Osteoblast (primary cell): ENCODE measurements at regions not wholly inside any gene's neighbourhood (a gene's known extent, or its start where the extent isn't known, plus 50 kb on each side); places are given as distances from the start of the nearest gene placed in this dataset.

Source experiments
- DNase-seq: peaks from one replicate; pipeline ENCODE4 v3.0.0; 2011; ENCODE audit warnings: low spot score, mixed read lengths; ENCODE audit not compliant: insufficient read length; ENCODE audit errors: missing footprints
- H2AFZ ChIP-seq: 2 replicates; pipeline ENCODE4 v1.6.0; 2011; ENCODE audit warnings: mild to moderate bottlenecking, low read length
- H3K27ac ChIP-seq: 2 replicates; pipeline ENCODE4 v1.5.1; 2011; ENCODE audit warnings: mild to moderate bottlenecking, low read depth, low read length, moderate library complexity
- H3K27me3 ChIP-seq: 2 replicates; pipeline ENCODE4 v1.6.0; 2012; ENCODE audit warnings: mild to moderate bottlenecking, control low read depth, inconsistent platforms, low read length, moderate library complexity; ENCODE audit not compliant: insufficient read depth
- H3K36me3 ChIP-seq: 2 replicates; pipeline ENCODE4 v1.5.1; 2011; ENCODE audit warnings: mild to moderate bottlenecking, low read length, control low read depth, moderate library complexity; ENCODE audit not compliant: insufficient read depth
- H3K4me1 ChIP-seq: 2 replicates; pipeline ENCODE4 v1.5.1; 2011; ENCODE audit warnings: mild to moderate bottlenecking, low read length, control low read depth, moderate library complexity; ENCODE audit not compliant: insufficient read depth
- H3K4me2 ChIP-seq: 2 replicates; pipeline ENCODE4 v1.6.0; 2011; ENCODE audit warnings: mild to moderate bottlenecking, low read length; ENCODE audit not compliant: insufficient read depth
- H3K4me3 ChIP-seq: fragments of 200-600 bp; sonication (generic); 3 replicates; pipeline ENCODE4 v1.5.1; 2012; ENCODE audit warnings: mild to moderate bottlenecking, low read length, inconsistent platforms; ENCODE audit not compliant: insufficient read depth
- H3K79me2 ChIP-seq: 2 replicates; pipeline ENCODE4 v1.6.0; 2012; ENCODE audit warnings: mild to moderate bottlenecking, low read length, control low read depth, inconsistent platforms; ENCODE audit not compliant: insufficient read depth
- H3K9me3 ChIP-seq: 2 replicates; pipeline ENCODE4 v1.5.1; 2011; ENCODE audit warnings: low read depth, low read length, control low read depth
- H4K20me1 ChIP-seq: 2 replicates; pipeline ENCODE4 v1.6.0; 2012; ENCODE audit warnings: mild to moderate bottlenecking, low read length, control low read depth; ENCODE audit not compliant: insufficient read depth
- TF ChIP-seq, protein P1 (sequence below): IDR thresholded peaks from 2 replicates; pipeline ENCODE4 v1.5.1; 2011; ENCODE audit warnings: mild to moderate bottlenecking, low read depth, low read length, moderate library complexity; ENCODE audit errors: extremely low read depth

DNA sequence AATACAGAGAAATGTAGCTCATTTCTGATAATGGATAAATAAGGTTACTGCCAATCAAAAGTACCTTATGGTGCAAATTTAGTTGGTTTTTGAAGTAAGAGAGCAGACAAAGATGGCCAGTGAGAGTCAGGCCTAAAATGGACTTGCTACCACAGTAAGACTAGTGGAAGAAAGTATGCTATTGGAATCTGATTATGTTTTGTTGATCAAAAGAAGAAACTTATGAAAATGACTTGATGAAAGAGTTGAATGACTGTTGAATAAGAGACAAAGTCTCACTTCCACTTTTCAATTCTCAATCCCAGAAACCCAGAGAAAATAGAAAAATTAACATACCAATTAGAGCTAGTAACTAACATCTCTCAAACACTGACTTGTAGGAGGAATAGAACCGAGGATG lies 737.8 kb upstream of the INTU start:
- Histone ChIP-seq H3K9me3 (no peaks in the 10 kb centered on the region), H3K36me3 (no peaks in the 10 kb centered on the region), H4K20me1 (no peaks in the 10 kb centered on the region), H3K79me2 (no peaks in the 10 kb centered on the region), H2AFZ (no peak overlapping the region), H3K27me3 (no peaks in the 10 kb centered on the region), H3K4me1 (peaks cover 16% of the 10 kb centered on the region), H3K27ac (no peak overlapping the region), H3K4me2 (no peak overlapping the region), H3K4me3 (no peak overlapping the region)
- TF ChIP-seq, protein P1, sequence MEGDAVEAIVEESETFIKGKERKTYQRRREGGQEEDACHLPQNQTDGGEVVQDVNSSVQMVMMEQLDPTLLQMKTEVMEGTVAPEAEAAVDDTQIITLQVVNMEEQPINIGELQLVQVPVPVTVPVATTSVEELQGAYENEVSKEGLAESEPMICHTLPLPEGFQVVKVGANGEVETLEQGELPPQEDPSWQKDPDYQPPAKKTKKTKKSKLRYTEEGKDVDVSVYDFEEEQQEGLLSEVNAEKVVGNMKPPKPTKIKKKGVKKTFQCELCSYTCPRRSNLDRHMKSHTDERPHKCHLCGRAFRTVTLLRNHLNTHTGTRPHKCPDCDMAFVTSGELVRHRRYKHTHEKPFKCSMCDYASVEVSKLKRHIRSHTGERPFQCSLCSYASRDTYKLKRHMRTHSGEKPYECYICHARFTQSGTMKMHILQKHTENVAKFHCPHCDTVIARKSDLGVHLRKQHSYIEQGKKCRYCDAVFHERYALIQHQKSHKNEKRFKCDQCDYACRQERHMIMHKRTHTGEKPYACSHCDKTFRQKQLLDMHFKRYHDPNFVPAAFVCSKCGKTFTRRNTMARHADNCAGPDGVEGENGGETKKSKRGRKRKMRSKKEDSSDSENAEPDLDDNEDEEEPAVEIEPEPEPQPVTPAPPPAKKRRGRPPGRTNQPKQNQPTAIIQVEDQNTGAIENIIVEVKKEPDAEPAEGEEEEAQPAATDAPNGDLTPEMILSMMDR = no peak
- no peak for DNase-seq

DNA sequence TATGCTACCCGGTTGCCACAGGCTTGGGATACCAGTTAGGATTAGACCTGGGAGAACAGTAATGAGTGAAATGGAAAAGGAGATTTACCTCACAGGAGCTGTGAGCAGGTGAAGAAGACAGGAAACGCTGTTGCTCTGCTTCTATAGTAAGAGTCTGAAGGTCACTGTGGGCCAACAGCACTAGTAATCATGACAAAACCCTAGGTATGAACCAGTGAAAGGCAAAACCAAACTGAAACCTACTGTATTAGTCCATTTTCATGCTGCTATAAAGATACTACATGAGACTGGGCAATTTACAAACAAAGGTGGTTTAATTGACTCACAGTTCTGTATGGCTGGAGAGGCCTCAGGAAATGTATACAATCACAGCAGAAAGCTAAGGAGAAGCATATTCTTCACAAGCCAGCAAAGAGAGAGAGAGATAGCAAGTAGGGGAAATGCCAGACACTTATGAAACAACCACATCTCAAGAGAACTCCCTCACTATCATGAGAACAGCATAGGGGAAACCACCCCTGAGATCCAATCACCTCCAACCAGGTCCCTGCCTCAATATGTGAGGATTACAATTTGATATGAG lies 736.7 kb upstream of the INTU start:
- Histone ChIP-seq H3K4me1 (peaks cover 22% of the 10 kb centered on the region), H4K20me1 (no peaks in the 10 kb centered on the region), H3K79me2 (no peaks in the 10 kb centered on the region), H3K27ac (no peak overlapping the region), H3K27me3 (no peaks in the 10 kb centered on the region), H3K4me2 (no peak overlapping the region), H3K9me3 (no peaks in the 10 kb centered on the region), H2AFZ (peak overlapping the region; percentile 54), H3K36me3 (no peaks in the 10 kb centered on the region), H3K4me3 (no peak overlapping the region)
- no peak for DNase-seq
- TF ChIP-seq, protein P1 = no peak

DNA sequence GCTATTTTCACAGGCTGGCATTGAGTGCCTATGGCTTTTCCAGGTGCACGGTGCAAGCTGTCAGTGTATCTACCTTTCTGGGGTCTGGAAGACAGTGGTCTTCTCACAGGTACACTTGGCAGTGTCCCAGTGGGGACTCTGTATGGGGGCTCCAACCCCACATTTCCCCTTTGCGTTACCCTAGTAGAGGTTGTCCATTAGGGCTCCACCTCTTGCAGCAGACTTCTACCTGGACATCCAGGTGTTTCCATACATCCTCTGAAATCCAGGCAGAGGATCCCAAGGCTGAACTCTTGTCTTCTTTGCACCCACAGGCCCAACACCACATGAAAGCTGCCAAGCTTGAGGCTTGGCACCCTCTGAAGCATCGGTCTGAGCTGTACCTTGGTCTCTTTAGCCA lies 735.7 kb upstream of the INTU start:
- no peaks in the 10 kb centered on the region for H3K36me3 ChIP-seq
- TF ChIP-seq, protein P1 = no peak
- no peaks in the 10 kb centered on the region for H3K27me3 ChIP-seq

DNA sequence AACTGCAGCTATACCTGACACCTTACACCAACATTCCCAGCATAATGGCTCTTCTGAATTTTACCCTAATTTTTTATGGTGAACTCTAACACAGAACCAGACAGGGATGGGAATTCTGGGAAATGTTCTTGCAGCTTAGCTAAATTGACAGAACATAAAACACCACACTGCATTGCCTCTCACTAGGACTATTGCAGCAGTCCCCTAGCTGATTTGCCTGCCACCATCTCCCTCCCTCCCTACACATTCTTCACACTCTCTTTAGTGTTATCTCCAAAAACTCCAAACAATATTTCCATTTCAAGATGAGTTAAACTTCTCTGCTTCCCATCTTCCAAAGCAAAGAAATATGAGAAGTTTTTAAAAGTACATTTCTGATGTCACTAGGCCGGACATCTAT lies 733.9 kb upstream of the INTU start:
- Histone ChIP-seq H4K20me1 (no peaks in the 10 kb centered on the region), H3K4me3 (no peak overlapping the region), H2AFZ (peak overlapping the region; percentile 20), H3K4me1 (peaks cover 22% of the 10 kb centered on the region), H3K36me3 (no peaks in the 10 kb centered on the region), H3K79me2 (no peaks in the 10 kb centered on the region), H3K27me3 (no peaks in the 10 kb centered on the region), H3K27ac (peak overlapping the region; percentile 71), H3K4me2 (no peak overlapping the region), H3K9me3 (no peaks in the 10 kb centered on the region)
- TF ChIP-seq, protein P1 = no peak
- DNase-seq = no peak

More for the DNA sequence above, 735.7 kb upstream of the INTU start:
- peaks cover 22% of the 10 kb centered on the region for H3K4me1 ChIP-seq
- no peak overlapping the region for H3K27ac ChIP-seq
- H3K4me3 ChIP-seq = no peak overlapping the region
- H3K79me2 ChIP-seq = no peaks in the 10 kb centered on the region
- DNase-seq = no peak
- H4K20me1 ChIP-seq = no peaks in the 10 kb centered on the region
- no peak overlapping the region for H3K4me2 ChIP-seq
- no peaks in the 10 kb centered on the region for H3K9me3 ChIP-seq
- H2AFZ ChIP-seq = no peak overlapping the region
